Upper lobe of right lung (tissue), 1 donor: ENCODE measurements at regions not wholly inside any gene's neighbourhood (a gene's known extent, or its start where the extent isn't known, plus 50 kb on each side); places are given as distances from the start of the nearest gene placed in this dataset.

Experiments
- ATAC-seq: fragments of 200-7000 bp; cut with Tn5 transposase; one replicate; pipeline ENCODE4 v1.9.1; 2020; ENCODE audit warnings: mild to moderate bottlenecking, moderate library complexity
- DNase-seq: peaks from one replicate; pipeline ENCODE4 v3.0.0-alpha.2; 2020
- H3K27ac ChIP-seq: fragments of 200-600 bp; one replicate; pipeline ENCODE4 v1.8.0; 2022
- H3K27me3 ChIP-seq: fragments of 200-600 bp; one replicate; pipeline ENCODE4 v1.8.0; 2022; ENCODE audit warnings: mild to moderate bottlenecking
- H3K36me3 ChIP-seq: fragments of 200-600 bp; one replicate; pipeline ENCODE4 v1.8.0; 2022
- H3K4me1 ChIP-seq: fragments of 200-600 bp; one replicate; pipeline ENCODE4 v1.8.0; 2022
- H3K4me3 ChIP-seq: fragments of 200-600 bp; one replicate; pipeline ENCODE4 v1.8.0; 2022; ENCODE audit warnings: mild to moderate bottlenecking
- H3K9me3 ChIP-seq: fragments of 200-600 bp; one replicate; pipeline ENCODE4 v1.8.0; 2022
- CTCF ChIP-seq: fragments of 200-600 bp; IDR thresholded peaks from one replicate; pipeline ENCODE4 v1.8.0; 2022; ENCODE audit warnings: antibody characterized with exemption
- intact Hi-C: fragments of 100-400 bp; cut with DNase I; formaldehyde crosslinking; loops from one replicate; pipeline ENCODE4 v1.11.0; 2022
- donor health status: DM: no; HTN: yes; CAD: no; lungs with severe emphysema.

GRCh38 chr3:20698896-20699295 lies 512.9 kb upstream of the SGO1 start:
- no peak overlapping the region for H3K4me3 ChIP-seq
- H3K27me3 ChIP-seq, result no peaks in the 10 kb centered on the region
- no peak overlapping the region for H3K27ac ChIP-seq
- ATAC-seq (no peak), DNase-seq (no peak)
- no peak for TF ChIP-seq CTCF
- H3K9me3 ChIP-seq, result no peaks in the 10 kb centered on the region
- no peaks in the 10 kb centered on the region for H3K4me1 ChIP-seq
- H3K36me3 ChIP-seq, result no peaks in the 10 kb centered on the region
- intact Hi-C loops, result no loop called here

DNA sequence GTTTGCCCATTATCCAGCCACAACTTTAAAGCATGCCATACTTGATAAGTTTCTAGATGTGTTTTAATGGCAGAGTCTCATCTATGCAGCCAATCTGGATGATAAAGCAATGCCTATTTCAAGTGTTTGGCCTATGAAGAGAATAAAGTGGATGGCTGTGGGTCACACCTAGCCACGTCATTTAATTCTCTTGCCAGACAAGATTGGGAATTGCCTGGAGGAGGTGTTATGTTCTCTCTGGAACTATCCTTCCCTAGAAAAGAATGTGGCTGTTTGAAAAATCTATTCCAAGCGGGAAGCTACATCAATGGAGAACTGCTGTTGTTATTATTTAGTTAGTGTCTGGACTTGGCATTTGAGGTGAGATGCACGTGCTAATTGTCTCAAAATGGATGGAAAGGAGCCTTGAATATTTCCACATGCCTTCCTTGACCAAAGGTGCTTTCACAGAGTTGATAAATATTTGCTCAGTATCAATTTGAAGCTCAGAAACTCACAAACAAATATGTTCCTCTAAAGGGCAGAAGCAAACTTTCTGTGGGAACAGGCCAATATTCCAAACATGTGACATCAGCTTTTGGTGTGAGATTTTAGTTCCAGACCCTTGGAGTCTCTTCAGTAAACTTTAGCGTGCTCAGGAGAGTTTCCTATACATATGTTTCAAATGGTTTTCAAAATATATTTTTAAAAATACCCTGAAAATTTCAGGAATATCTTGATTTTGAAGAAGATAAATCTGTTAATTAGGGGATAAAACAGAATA lies 510.6 kb upstream of the SGO1 start:
- no peak for DNase-seq
- intact Hi-C loops, result no loop called here
- TF ChIP-seq CTCF, result no peak
- H3K4me3 ChIP-seq, result no peak overlapping the region
- no peaks in the 10 kb centered on the region for H3K36me3 ChIP-seq
- H3K4me1 ChIP-seq, result no peaks in the 10 kb centered on the region
- ATAC-seq, result no peak
- H3K27me3 ChIP-seq, result no peaks in the 10 kb centered on the region
- H3K27ac ChIP-seq, result no peak overlapping the region
- no peaks in the 10 kb centered on the region for H3K9me3 ChIP-seq

GRCh38 chr3:20692675-20693074 lies 506.7 kb upstream of the SGO1 start:
- Histone ChIP-seq H3K4me3 (no peak overlapping the region), H3K9me3 (no peaks in the 10 kb centered on the region), H3K27ac (no peak overlapping the region), H3K36me3 (no peaks in the 10 kb centered on the region), H3K27me3 (no peaks in the 10 kb centered on the region), H3K4me1 (no peaks in the 10 kb centered on the region)
- DNase-seq (no peak), ATAC-seq (no peak)
- intact Hi-C loops, result no loop called here
- no peak for TF ChIP-seq CTCF

GRCh38 chr3:20683910-20684309 lies 497.9 kb upstream of the SGO1 start:
- H3K27ac ChIP-seq, result no peak overlapping the region
- intact Hi-C loops, result no loop called here
- H3K4me1 ChIP-seq, result no peaks in the 10 kb centered on the region
- TF ChIP-seq CTCF, result no peak
- ATAC-seq (no peak), DNase-seq (no peak)
- H3K4me3 ChIP-seq, result no peak overlapping the region
- H3K27me3 ChIP-seq, result no peaks in the 10 kb centered on the region
- H3K36me3 ChIP-seq, result no peaks in the 10 kb centered on the region
- H3K9me3 ChIP-seq, result no peaks in the 10 kb centered on the region

DNA sequence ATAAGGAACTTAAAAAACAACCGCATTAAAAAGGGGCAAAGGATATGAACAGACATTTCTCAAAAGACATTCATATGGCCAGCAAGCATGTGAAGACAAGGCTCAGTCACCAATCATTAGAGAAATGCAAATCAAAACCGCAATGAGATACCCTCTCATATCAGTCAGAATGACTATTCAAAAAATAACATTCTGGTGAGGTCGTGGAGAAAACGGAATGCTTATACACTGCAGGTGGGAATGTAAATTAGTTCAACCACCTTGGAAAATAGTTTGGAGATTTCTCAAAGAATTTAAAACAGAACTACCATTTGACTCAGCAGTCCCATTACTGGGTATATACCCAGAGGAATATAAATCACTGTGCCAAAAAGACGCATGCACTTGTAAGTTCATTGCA lies 496.6 kb upstream of the SGO1 start:
- H3K36me3 ChIP-seq, result no peaks in the 10 kb centered on the region
- DNase-seq, result no peak
- no peak for ATAC-seq
- no peaks in the 10 kb centered on the region for H3K9me3 ChIP-seq
- H3K4me3 ChIP-seq, result no peak overlapping the region
- H3K27me3 ChIP-seq, result no peaks in the 10 kb centered on the region
- no peak overlapping the region for H3K27ac ChIP-seq
- intact Hi-C loops, result no loop called here
- no peak for TF ChIP-seq CTCF
- H3K4me1 ChIP-seq, result no peaks in the 10 kb centered on the region
